ENCODE measurements at regions not wholly inside any gene's neighbourhood (a gene's known extent, or its start where the extent isn't known, plus 50 kb on each side); places are given as distances from the start of the nearest gene placed in this dataset.
"Not testable (repeated sequence)": the region's sequence is repeated elsewhere in the genome, so short reads cannot be mapped to it uniquely, and the experiment has no call there.

DNA sequence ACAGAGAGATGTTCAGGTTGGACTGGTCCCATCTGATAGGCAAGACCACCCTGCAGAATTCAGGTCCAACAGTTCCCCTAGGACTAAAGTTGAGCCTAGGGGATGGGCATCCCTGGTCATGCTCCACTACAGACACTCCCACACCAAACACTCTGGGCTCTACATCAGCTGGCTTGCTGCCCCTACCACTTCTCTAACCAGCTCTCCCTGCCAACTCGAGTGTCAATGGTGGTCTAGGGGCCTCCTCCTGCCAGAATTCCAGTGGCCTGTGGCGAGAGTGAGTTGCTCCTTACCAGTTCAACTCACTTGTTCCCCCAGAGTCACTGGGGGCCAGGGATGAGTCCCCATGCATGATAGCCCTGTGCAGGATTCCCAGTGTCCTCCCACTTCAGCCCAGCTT lies 316.2 kb upstream of the PPP2R3A start:
- FAIRE-seq: no peak

DNA sequence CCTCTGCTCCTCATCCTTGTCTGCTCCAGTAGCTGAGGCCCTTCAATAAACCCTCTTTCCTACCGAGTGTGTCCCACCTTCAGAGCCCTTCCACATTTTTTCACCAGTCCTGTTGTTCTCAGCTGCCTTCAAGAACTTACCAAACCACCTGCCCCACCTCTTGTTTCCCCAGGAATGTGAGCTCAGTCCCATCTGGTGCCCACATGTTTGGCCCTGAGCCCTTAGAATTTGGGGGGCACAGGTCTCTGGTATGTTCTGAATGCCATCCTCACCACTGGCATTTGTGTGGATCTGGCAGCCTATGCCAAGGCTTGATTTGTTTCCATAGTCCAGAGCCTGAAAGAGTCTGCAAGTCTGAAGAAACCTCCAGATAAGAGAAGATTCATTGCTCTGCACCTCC lies 315.2 kb upstream of the PPP2R3A start:
- FAIRE-seq: no peak

DNA sequence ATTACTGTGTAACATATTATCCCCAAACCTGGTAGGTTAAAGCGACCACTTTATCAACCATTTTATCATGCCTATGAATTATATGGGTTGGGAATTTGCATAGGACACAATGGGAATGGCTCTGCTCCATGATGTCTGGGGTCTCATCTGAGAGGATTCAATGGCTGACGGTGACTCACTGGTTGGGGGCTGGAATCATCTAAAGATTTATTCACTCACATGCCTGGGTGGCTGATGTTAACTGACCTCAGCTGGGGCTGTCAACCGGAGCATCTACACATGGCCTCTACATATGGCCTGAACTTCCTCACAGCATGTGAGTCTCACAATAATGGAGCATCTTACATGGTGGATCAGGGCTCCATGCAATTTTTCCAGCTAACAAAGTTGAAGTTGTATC lies 313.1 kb upstream of the PPP2R3A start:
- FAIRE-seq: no peak

DNA sequence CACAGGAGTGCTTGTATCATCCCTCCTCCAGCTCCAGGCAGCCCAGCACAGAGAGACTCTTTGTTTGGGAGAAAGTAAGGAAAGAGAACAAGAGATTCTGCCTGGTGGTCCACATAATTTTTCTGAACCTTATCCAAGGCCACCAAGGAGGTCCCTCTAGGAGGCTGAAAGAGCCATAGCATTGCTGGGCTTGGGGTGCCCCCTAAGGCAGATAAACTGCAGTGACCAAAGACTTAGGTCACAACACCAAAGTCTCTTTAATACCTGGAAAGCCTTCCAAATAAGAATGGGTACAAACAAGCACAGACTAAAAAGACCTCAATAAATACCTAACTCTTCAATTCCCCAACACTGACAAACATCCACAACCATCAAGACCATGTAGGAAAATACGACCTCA lies 310.2 kb upstream of the PPP2R3A start:
- FAIRE-seq: no peak

DNA sequence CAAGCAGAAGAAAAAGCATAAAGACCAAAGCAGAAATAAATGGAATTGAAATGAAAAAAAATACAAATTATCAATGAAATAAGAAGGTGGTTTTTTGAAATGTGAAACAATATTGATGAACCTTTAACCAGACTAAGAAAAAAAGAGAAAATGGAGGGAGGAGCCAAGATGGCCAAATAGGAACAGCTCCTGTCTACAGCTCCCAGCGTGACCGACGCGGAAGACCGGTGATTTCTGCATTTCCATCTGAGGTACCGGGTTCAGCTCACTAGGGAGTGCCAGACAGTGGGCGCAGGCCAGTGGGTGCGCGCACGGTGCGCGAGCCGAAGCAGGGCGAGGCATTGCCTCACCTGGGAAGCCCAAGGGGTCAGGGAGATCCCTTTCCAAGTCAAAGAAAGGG lies 307.1 kb upstream of the PPP2R3A start:
- not testable (repeated sequence) for FAIRE-seq

DNA sequence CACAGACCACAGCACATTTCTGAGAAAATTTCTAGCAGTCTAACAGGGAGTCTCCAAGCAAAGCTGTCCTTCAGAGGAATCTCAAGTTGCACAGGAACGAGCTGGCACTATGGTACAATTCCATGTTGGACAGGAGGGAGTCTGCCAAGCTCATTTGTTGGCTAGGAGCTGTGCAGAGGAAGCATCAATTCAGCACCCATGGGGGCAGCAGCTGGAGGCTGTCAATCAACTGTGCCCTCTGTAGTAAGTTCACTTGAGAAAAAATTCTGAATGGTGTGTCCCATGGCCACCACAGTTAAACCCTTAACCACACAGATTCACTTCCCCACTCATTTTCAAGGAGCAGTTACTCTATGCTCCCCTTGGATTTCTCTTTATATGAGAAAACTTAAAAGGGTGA lies 298.5 kb upstream of the PPP2R3A start:
- no peak for FAIRE-seq

DNA sequence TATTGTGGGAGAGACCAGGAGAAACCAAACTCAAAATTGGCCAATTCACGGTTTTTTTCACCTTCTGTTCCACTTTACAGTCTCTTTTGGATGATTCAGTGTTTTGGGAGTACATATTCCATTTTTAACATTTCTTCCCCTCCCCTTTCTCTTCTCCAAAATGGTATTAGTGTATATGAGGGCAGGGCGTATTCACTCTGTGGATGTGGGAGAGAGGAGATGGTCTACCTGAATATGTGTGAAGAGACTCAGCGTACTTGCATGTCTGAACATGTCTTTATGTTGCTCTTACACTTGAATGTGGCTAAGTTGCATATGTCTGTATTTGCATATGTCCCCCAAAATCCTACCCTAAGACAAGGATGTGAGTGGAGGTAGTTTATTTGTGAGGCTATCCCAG lies 291.0 kb upstream of the PPP2R3A start:
- no peak for FAIRE-seq

DNA sequence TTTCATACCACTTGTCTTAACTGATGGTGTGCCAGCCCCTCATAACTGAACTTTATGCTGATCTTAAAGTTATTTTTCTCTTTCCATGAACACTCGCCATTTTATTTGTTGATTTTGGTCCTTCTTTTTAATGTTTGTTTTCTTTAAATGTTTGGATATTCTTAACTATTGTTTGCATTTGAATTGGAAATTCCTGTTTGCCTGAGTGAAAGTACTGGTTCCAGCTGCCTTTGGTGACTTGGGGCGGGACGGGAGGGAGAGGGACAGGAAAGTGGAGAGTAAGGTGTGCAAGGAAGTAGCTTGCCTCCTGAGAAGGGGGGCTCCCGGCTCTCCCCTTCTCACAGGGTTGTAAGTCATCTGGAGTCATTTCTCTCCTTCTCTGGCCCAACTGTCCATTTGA lies 287.1 kb upstream of the PPP2R3A start:
- FAIRE-seq: no peak

DNA sequence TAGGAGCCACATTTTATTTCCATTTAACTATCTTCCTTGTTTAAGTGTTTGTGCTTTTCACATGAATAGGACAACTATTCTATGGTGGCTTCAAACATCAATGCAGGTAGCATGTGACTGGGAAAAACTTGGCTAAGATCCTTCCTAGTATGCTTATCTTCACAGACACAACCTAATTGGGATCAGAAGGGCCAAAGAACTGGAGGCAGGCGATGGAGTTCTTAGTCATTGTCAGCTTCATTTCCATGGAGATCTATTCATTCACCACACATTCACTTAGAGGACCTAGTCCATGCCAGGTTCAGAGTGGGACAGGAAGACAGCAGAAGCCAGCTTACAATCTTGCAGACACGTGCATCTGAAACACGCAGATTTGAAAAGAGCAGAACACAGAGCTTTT lies 277.5 kb upstream of the PPP2R3A start:
- no peak for FAIRE-seq

DNA sequence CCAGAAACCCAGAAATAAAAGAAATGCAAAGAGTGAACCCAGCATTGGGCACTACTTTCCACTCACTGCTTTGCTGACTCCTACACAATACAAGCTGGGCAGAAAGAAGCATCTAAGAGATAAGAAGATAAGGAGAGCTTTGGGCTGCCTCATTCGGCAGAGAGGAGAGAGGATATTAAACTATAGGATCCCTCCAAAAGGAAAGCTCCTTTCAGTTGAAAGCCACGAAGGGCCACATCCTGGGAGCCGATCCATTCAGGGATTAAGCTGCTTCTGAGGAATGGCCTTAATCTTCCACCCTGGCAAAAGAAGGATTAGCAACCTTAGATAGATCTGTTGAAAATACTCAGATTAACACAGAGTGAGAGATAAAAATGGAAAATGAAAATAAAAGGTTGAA lies 274.9 kb upstream of the PPP2R3A start:
- no peak for FAIRE-seq

DNA sequence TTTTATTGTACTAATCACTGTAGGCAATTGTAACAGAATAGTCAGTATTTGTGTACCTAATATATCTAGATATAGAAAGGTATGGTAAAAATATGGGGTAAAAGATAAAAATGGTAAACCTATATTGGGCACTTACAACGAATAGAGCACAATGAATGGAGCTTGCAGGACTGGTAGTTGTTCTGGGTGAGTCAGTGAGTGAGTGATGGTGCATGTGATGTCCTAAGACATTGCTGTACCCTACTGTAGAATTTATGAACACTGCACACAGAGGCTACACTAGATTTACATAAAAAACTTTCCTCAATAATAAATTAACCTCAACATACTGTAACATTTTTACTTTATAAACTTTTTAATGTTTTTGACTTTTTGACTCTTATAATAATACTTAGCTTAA lies 274.3 kb upstream of the PPP2R3A start:
- FAIRE-seq: no peak

DNA sequence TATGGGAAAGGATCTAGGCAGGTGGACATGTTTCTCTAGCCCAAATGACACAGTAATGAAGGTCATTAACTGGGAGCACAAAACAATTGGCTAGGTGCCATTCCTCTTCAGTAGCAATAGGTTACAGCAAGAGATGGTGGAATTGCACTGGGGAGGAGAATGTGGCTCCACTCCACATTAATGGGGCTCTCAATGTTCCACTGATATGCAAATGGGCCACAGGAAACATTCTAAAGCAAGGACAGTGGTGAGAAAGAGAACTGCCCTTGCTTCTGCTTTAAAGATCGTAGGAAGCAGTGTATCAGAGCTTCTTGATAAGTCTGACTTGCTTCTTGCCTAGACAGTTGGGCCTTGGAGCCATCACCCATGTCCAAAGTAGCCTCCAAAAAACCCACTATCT lies 271.4 kb upstream of the PPP2R3A start:
- no peak for FAIRE-seq

DNA sequence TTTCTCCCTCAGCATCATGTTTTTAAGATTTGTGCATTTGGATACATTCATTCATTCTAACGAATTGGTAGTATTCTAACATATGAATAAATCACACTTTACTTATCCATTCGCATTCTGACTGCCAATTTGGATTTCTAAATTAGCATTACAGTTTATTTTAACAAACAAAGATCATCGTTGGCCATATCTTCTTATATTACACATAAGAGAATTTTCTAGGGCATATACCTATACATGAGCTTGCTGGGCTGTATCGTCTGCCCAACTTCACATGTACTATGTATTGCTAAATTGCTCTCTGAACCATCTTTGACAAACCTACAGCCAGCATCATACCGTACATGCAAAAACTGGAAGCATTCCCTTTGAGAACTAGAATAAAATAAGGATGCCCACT lies 265.8 kb upstream of the PPP2R3A start:
- no peak for FAIRE-seq

DNA sequence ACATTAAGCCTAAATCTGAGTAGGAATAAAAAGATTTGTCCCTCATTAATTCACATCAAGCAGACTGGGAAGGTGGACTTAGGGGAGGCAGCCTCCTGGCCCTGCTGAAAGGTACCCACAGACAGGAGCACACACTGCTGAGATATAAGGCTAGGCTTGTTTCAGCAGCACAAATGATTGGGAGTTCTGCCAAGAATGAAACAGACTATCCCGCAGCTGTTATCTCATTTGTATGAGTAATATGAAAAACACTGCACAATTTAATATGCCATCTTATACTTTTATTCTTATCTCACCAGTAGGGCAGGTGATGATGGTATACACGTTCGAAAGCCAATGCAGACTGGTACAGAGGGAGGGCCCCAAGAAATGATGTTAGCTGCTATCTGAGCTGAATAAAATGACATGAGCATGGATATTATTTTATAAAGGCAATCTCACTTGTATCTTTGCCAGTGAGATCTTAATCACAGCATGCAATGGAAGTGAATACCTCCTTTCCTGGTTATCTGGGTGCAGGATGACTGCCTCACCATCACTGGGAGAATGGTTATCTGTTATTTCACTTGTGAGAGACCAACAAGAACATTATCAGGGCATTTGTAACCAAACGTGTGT lies 258.7 kb upstream of the PPP2R3A start:
- no peak for FAIRE-seq

DNA sequence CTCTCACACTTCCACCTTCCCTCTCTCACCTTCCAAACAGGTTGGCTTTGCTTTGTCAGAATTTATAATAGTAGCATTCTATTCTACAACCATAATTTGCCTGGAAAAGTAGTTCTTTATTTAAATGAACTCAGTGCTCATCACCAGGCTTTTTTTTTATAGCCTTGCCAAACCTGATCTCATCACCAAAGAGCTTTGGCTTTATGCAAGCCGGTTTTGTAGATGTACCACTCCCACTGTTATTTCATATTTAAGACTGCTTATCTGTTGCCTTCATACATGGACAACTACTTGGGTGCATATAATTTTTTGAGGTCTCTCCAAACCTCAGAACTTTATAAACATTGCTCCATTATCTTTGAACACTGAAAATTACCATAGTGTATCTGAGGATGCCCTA lies 246.1 kb upstream of the PPP2R3A start:
- no peak for FAIRE-seq

DNA sequence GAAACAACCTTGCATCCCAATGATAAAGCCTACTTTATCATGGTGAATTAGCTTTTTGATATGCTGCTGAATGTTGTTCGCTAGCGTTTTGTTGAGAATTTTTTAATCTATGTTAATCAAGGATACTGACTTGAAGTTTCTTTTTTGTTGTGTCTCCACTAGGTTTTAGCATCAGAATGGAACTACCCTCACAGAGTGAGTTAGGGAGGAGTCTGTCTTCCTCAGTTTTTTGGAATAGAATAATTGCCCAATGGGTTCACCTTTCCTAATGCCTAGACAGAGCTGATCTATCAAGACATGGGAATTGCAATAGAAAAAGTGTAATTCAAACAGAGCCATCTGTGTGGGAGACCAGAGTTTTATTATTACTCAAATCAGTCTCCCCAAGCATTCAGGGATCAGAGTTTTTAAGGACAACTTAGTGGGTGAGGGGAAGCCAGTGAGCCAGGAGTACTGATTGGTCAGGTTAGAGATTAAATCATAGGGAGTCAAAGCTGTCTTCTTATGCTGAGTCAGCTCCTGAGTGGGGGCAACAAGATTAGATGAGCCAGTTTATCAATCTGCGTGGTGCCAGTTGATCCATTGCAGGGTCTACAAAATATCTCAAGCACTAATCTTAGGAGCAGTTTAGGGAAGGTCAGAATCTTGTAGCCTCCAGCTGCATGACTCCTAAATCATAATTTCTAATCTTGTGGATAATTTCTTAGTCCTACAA lies 237.4 kb upstream of the PPP2R3A start:
- FAIRE-seq: no peak

DNA sequence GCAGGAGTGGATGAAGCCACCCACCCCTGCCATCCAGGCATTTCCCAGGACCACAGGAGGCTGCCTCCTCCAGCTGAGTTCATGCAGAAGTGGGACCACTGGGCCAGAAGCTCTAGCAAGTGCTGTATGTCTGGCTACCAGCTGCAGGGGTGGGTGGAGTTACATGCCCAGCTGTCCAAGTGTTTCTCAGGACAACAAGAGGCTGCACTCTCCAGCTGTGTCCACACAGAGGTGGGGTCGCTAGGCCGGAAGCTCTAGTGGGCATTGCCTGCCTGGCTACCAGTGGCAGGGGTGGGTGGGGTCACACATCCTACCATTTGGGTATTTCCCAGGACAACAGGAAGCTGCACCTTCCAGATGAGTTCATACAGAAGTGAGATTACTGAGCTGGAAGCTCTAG lies 234.0 kb upstream of the PPP2R3A start:
- no peak for FAIRE-seq

DNA sequence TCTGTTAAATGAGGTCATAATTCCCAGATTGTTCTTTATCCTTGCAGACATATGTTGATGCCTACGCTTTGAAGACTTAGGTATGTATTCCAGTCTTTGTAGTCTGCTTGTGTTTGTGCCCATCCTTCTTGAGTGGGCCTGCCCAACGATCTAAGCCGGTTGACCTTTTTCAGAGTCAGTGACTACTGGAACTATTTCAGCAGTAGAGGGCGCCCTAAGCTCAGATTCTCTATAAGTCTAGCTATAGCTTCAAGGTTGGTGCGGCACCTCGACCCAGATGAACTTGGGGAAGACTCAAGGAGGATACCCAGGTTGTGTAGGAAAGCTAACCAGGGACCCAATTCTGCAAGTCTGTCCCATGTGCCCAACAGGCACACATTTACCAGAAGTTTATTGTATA lies 228.8 kb upstream of the PPP2R3A start:
- no peak for FAIRE-seq

DNA sequence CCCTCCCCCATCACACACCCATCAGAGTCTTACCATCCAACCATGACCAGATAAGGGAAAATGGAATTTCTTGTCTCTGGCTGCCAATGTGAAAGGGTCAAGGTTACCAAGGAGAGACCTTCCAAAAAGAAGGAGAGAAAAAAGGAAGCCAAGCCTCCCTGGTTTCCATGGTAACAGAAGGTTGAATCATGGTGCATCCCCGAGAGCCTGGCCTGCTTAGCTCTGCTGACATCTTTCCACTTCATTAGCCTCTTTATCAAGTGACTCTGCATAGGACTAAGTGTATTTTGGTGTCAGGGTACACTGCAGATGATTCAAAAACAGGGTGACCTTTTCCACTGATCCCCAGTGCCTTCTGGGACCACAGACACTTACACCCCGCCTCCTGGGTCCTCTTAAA lies 225.7 kb upstream of the PPP2R3A start:
- no peak for FAIRE-seq

DNA sequence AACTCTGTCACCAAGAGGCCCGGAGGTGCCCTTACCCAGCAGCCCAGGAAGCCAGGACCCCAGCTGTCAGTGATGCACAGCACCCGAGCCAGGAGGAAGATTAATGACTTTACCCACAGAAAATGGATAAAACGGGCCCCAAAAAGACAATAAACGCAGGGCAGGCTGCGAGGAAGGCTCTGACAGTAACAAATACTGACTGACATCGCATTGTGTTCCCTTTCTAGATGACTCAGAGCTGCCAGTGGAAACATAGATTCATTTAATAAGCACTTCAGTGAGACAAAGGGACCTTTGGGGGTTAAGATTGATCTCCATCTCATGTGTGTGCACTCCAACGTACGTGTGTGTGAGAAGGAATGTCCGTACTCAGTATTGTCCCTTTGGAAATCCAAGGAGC lies 225.3 kb upstream of the PPP2R3A start:
- no peak for FAIRE-seq

DNA sequence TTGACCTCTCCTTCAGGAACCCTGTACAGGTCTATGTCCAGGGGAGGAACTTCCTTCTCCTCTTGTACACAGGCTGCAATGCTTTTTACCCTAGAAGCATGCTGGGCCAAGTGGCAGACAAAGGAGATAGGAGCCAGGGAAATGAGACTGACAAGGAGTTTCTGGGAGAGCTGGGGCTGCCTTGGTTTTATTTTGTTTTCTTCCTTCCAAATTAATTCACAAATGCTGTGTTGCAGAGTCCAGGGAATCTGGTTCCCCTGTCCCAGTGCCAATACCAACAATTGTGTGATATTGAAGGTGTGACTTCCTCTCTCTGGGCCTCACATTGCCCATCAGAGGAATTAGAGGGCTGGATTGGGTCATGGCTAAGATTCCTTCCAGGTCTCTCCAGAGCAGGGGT lies 224.8 kb upstream of the PPP2R3A start:
- FAIRE-seq: no peak

DNA sequence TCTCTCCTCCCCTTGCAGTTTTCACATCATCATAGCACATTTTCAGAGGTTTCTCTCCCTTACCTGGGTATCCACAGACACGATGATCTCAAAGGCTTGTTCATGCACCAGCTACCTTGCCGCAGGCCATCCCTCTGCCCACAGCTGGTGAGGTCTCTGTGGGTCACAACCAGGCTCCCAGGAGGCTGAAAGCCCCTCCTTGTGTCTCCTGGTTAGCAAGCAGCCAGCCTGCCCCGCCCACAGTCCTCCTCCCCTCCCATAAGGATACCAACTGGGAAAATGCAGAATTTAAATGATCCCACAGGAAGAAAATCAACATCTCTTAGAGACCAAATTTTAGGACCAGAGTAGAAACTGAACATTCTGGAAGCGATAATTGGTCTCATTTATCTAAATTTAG lies 213.5 kb upstream of the PPP2R3A start:
- FAIRE-seq: no peak

DNA sequence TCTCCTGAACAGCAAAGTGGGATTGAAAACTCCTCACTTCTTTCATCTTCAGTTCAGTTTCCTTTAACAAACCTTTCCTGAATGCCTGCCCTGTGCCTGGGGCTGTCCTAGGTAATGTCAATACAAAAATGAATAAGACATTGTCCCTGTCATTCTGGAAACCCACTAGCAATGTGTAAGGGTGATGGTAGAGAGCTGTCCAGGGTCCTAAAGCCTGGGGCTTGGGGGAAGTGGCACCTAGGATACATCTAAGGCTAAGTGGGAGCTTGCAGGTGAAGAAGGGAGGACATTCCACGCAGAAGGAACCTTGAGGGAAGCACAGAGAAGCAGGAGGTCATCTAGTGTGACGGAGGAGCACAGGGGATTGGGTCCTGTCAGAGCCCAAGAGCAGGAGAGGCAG lies 212.7 kb upstream of the PPP2R3A start:
- FAIRE-seq: no peak

DNA sequence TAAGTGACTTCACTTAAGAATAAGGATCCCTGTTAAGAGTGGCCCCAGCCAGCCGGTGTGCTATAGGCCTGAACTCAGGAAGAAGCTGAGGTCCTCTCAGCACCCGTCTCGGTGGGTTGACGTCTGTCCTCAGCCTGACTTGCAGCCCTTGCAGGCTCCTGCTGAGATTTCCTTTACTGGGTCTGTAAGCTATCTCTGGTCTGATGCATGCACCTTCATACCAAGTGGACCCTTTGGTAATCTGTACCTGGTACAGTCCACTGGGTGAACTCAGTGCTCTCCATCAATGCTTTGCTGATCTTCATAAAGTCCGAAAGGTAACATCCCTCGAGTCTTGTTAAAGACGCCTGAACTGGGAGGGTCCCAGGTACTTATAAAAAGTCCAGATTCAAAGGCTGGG lies 212.0 kb upstream of the PPP2R3A start:
- FAIRE-seq: no peak

Measured in A204.1 (cell line).